SU-DHL-6 (cell line): ENCODE measurements at regions not wholly inside any gene's neighbourhood (a gene's known extent, or its start where the extent isn't known, plus 50 kb on each side); places are given as distances from the start of the nearest gene placed in this dataset.

Experiments
- H2AFZ ChIP-seq: fragments of 200-600 bp; sonication (generic); 2 replicates; pipeline ENCODE4 v1.6.1; 2014; ENCODE audit warnings: low read depth, mild to moderate bottlenecking, moderate library complexity, mixed read lengths, antibody characterized with exemption, low read length; ENCODE audit not compliant: severe bottlenecking
- H3F3A ChIP-seq: fragments of 200-600 bp; shearing (Covaris generic); 2 replicates; pipeline ENCODE4 v1.6.0; 2016; ENCODE audit warnings: antibody characterized with exemption, mild to moderate bottlenecking; ENCODE audit not compliant: insufficient read depth
- H3K27ac ChIP-seq: fragments of 200-600 bp; sonication (generic); 2 replicates; pipeline ENCODE4 v1.5.1; 2016; ENCODE audit warnings: low read depth, mild to moderate bottlenecking, low read length, moderate library complexity, mixed read lengths
- H3K27me3 ChIP-seq: fragments of 200-600 bp; sonication (generic), shearing (Covaris generic); 2 replicates; pipeline ENCODE4 v1.6.0; 2014; ENCODE audit warnings: mild to moderate bottlenecking, low read length
- H3K36me3 ChIP-seq: fragments of 200-600 bp; sonication (generic); 2 replicates; pipeline ENCODE4 v1.6.1; 2014; ENCODE audit warnings: mild to moderate bottlenecking, low read length, mixed read lengths
- H3K4me2 ChIP-seq: fragments of 300-600, 200-600 bp; shearing (Covaris generic), sonication (generic); 2 replicates; pipeline ENCODE4 v1.6.0; 2014; ENCODE audit warnings: low read length, low read depth, mild to moderate bottlenecking; ENCODE audit not compliant: poor library complexity, severe bottlenecking
- H3K4me3 ChIP-seq: fragments of 200-600 bp; sonication (generic); 2 replicates; pipeline ENCODE4 v1.5.1; 2014; ENCODE audit warnings: antibody characterized with exemption, low read length, mild to moderate bottlenecking, mixed read lengths; ENCODE audit not compliant: insufficient read depth, poor library complexity, severe bottlenecking
- H3K79me2 ChIP-seq: fragments of 200-600 bp; sonication (generic); 2 replicates; pipeline ENCODE4 v1.6.1; 2014; ENCODE audit warnings: mild to moderate bottlenecking, low read length, moderate library complexity; ENCODE audit not compliant: insufficient read depth
- H3K9ac ChIP-seq: fragments of 200-600 bp; sonication (generic); 2 replicates; pipeline ENCODE4 v1.7.0; 2014; ENCODE audit warnings: mild to moderate bottlenecking, low read length
- H3K9me2 ChIP-seq: fragments of 200-600 bp; sonication (generic); replicated peaks from 2 replicates; pipeline ENCODE4 v1.6.1; 2014; ENCODE audit warnings: low read length; ENCODE audit not compliant: insufficient read depth
- H3K9me3 ChIP-seq: fragments of 200-600 bp; sonication (generic); 2 replicates; pipeline ENCODE4 v1.6.1; 2014; ENCODE audit warnings: low read length, mixed read lengths; ENCODE audit not compliant: insufficient read depth
- H4K20me1 ChIP-seq: fragments of 200-600 bp; sonication (generic); 2 replicates; pipeline ENCODE4 v1.6.1; 2014; ENCODE audit warnings: low read depth, mild to moderate bottlenecking, antibody characterized with exemption, low read length, moderate library complexity, mixed read lengths
- EZH2phosphoT487 ChIP-seq: fragments of 200-600 bp; sonication (generic), shearing (Covaris generic); conservative IDR thresholded peaks from 2 replicates; pipeline ENCODE4 v1.6.1; 2018; ENCODE audit warnings: mild to moderate bottlenecking, antibody characterized with exemption, low read length, moderate library complexity, mixed read lengths
- TF ChIP-seq, protein P1 (sequence below): fragments of 200-600 bp; sonication (generic); IDR thresholded peaks from one replicate; pipeline ENCODE4 v1.5.1; 2017; ENCODE audit warnings: antibody characterized with exemption, mild to moderate bottlenecking, low read length, moderate library complexity; ENCODE audit not compliant: insufficient read depth, poor library complexity, severe bottlenecking

DNA sequence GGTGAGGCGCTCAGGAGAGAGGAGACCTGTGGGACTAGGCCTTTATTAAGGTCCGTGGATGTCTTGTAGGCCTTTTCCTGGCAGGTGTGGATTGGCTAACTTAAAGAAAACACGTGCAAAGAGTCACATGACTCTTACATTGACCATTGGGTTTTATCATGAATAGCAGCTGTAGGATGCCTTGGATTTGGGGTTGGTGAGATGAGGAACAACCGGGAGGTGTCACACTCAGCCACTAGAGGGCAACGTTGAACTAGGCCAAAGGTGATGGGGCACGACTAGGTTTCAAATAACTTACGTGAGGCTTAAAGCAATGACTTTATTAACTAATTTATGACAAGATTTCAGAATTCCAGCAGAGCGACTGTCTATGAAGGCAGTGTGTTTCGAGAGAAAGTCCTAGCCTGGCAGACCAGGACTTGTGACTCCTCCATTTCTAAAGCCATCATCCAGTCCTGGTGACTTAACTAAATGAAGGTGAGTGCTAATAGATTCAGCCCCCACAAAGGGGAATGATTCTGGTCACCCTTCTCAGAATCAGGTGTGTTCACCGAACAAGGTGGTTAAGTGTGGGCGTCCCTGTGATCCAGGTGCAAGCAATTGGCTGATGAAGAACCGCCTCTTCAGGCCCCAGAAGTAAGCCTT, 345.6 kb downstream of the MCTP2 start:
- no peaks in the 10 kb centered on the region for H3K9me3 ChIP-seq
- no peak overlapping the region for H3K4me3 ChIP-seq
- no peak overlapping the region for H2AFZ ChIP-seq

DNA sequence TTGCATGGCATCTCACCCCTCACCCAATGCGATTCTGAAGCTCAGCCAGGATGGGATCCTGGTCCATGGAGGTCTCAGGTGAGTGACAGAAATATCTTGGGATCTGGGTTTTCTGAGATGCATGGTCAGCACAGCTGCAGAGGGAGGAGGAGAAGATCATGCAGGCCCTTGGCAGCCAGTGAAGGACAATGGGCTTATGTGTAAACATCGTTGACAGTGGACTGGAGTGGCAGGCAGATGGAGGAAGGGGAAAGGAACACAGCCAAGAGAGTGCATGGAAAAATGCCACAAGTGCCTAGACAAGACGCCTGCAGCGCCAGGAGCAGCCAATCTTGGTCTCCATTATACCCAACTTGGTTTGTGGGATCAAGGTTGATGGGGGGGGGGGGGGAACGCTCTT, 347.9 kb downstream of the MCTP2 start:
- Histone ChIP-seq H2AFZ (no peak overlapping the region), H4K20me1 (no peaks in the 10 kb centered on the region), H3K27ac (no peak overlapping the region), H3K9me3 (no peaks in the 10 kb centered on the region), H3K4me3 (no peak overlapping the region), H3F3A (no peaks in the 10 kb centered on the region), H3K27me3 (no peaks in the 10 kb centered on the region), H3K4me2 (no peak overlapping the region), H3K36me3 (no peaks in the 10 kb centered on the region), H3K9me2 (no peaks in the 10 kb centered on the region), H3K9ac (no peak overlapping the region), H3K79me2 (no peaks in the 10 kb centered on the region)
- TF ChIP-seq, protein P1, sequence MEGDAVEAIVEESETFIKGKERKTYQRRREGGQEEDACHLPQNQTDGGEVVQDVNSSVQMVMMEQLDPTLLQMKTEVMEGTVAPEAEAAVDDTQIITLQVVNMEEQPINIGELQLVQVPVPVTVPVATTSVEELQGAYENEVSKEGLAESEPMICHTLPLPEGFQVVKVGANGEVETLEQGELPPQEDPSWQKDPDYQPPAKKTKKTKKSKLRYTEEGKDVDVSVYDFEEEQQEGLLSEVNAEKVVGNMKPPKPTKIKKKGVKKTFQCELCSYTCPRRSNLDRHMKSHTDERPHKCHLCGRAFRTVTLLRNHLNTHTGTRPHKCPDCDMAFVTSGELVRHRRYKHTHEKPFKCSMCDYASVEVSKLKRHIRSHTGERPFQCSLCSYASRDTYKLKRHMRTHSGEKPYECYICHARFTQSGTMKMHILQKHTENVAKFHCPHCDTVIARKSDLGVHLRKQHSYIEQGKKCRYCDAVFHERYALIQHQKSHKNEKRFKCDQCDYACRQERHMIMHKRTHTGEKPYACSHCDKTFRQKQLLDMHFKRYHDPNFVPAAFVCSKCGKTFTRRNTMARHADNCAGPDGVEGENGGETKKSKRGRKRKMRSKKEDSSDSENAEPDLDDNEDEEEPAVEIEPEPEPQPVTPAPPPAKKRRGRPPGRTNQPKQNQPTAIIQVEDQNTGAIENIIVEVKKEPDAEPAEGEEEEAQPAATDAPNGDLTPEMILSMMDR = no peak
- no peak for TF ChIP-seq EZH2phosphoT487

More for the DNA sequence above, 345.6 kb downstream of the MCTP2 start:
- Histone ChIP-seq H3K36me3 (no peaks in the 10 kb centered on the region), H3K27ac (no peak overlapping the region), H3K79me2 (no peaks in the 10 kb centered on the region), H3F3A (no peaks in the 10 kb centered on the region), H3K9me2 (no peaks in the 10 kb centered on the region), H3K9ac (no peak overlapping the region), H4K20me1 (no peaks in the 10 kb centered on the region), H3K4me2 (no peak overlapping the region), H3K27me3 (no peaks in the 10 kb centered on the region)
- TF ChIP-seq EZH2phosphoT487 = no peak
- TF ChIP-seq, protein P1 = peak; percentile 90

DNA sequence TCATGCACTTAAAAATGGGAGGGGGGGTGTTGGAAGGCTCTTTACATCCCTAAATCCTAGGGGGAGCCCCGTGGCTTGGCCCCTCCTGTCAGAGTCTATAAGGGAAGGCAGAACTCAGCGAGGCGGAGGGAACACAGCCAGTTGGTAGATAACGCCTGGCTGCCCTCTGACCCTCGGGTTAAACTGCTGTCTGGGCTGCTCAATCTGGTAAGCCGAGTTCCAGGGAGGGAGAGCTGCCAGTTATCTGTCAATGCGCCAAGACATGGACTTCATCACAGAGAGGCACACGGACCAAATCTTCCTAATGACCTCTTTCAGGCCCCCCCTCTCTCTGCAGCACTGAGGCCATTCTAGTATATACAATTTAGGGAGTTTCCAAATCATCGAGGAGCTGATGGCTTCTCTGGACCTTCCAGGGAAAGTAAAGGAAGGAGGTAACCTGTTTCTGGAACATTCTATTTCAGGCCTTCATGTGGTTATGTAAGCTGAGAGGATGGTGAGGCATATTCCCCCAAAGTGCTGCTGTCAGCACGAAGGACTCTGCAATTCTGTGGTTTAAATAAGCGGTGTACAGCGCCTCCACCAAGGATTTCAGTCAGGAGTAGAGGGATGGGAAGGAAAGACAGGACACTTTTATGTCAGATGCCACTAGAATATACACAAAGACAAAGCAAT, 349.0 kb downstream of the MCTP2 start:
- Histone ChIP-seq H3K27me3 (no peaks in the 10 kb centered on the region), H3K79me2 (no peaks in the 10 kb centered on the region), H3F3A (no peaks in the 10 kb centered on the region), H2AFZ (no peak overlapping the region), H3K4me2 (no peak overlapping the region), H3K9me3 (no peaks in the 10 kb centered on the region), H3K9ac (no peak overlapping the region), H3K27ac (no peak overlapping the region), H3K36me3 (no peaks in the 10 kb centered on the region), H3K9me2 (no peaks in the 10 kb centered on the region), H4K20me1 (no peaks in the 10 kb centered on the region), H3K4me3 (no peak overlapping the region)
- no peak for TF ChIP-seq EZH2phosphoT487
- TF ChIP-seq, protein P1 = no peak
